Heart right ventricle (tissue), 16 donors: ENCODE measurements at regions not wholly inside any gene's neighbourhood (a gene's known extent, or its start where the extent isn't known, plus 50 kb on each side); places are given as distances from the start of the nearest gene placed in this dataset.

Source experiments
- ATAC-seq, 8 donors: fragments of 200-7000 bp; cut with Tn5 transposase; one replicate each; pipeline ENCODE4 v1.9.1; 2020; ENCODE audit warnings: mild to moderate bottlenecking in 8 of 8, moderate library complexity in 8 of 8, moderate number of reproducible peaks in 1 of 8
- DNase-seq, 2 donors: peaks; one replicate each; pipeline ENCODE4 v3.0.0-alpha.2; 2020
- H3K27ac ChIP-seq, 10 donors: fragments of 200-600 bp; sonication (generic) in 2 of 10; one replicate each; pipeline versions ENCODE4 v1.5.0 to v1.8.0; 2020 to 2022; ENCODE audit warnings: mild to moderate bottlenecking in 3 of 10
- H3K27me3 ChIP-seq, 7 donors: fragments of 200-600 bp; one replicate each; pipeline ENCODE4 v1.8.0; 2021 to 2022; ENCODE audit warnings: mild to moderate bottlenecking in 2 of 7
- H3K36me3 ChIP-seq, 9 donors: fragments of 200-600 bp; sonication (generic) in 1 of 9; one replicate each; pipeline versions ENCODE4 v1.5.0 to v1.8.0; 2020 to 2022; ENCODE audit warnings: mild to moderate bottlenecking in 2 of 9
- H3K4me1 ChIP-seq, 9 donors: fragments of 200-600 bp; sonication (generic) in 1 of 9; one replicate each; pipeline versions ENCODE4 v1.5.0 to v1.8.0; 2020 to 2022; ENCODE audit warnings: mild to moderate bottlenecking in 4 of 9
- H3K4me3 ChIP-seq, 10 donors: fragments of 200-600 bp; sonication (generic) in 2 of 10; one replicate each; pipeline versions ENCODE4 v1.5.0 to v1.8.0; 2020 to 2022; ENCODE audit warnings: mild to moderate bottlenecking in 7 of 10, moderate library complexity in 2 of 10
- H3K9me3 ChIP-seq, 11 donors: fragments of 200-600 bp in 10 of 11; sonication (generic) in 2 of 11; one replicate each; pipeline versions ENCODE4 v1.5.0 to v1.8.0; 2013 to 2022; ENCODE audit warnings: mild to moderate bottlenecking in 2 of 11, control low read depth in 1 of 11, moderate library complexity in 1 of 11
- CTCF ChIP-seq, 9 donors: fragments of 200-600 bp; sonication (generic) in 2 of 9; IDR thresholded peaks; one replicate each; pipeline versions ENCODE4 v1.5.0 to v1.8.0; 2021 to 2022; ENCODE audit warnings: antibody characterized with exemption in 9 of 9, mild to moderate bottlenecking in 5 of 9, moderate library complexity in 1 of 9
- WGBS, 2 donors: extraction: QIAGEN DNeasy Blood & Tissue Kit; methylation state at CpG; one replicate each; pipeline ENCODE4 v1.1.7; 2013; ENCODE audit warnings: inconsistent platforms in 1 of 2; 5-methylcytosine and 5-hydroxymethylcytosine counted together
- intact Hi-C, 10 donors: fragments of 100-400 bp; cut with DNase I; formaldehyde crosslinking; loops; one replicate each; pipeline versions ENCODE4 v1.11.1 to v1.14.2; 2022
- donor health status: Arrhythmogenic right ventricular cardiomyopathy.
- donor health status: ischemic (EF 13 %, LVEDD 7.1; RV severe dilation, severe dysfunction).
- donor health status: healthy with polysubstance abuse.
- donor health status: DM: no; HTN: yes; CAD: no.
- donor health status: DM: no; HTN: no; CAD: no.
- donor health status: ischemic (EF 25% LVEDD 6.9; RV normal size, moderate dysfunction).
- donor health status: ischemic (EF 25% LVEDD 5.7; RV mildly dilated, moderate dysfunction).
- donor health status: healthy.
- donor health status: DM: yes; HTN: yes; CAD: no.
- donor health status: Ischemic cardiomyopathy.
- donor health status: ischemic (EF 35%, LVEDD 5.7; RV mildly dilated, moderate dysfunction).
- donor health status: nonischemic (EF 11% LVEDD 7.7; RV severe dilation, severe dysfunction).
- donor health status: DM: yes; HTN: yes; CAD: no.
- donor health status: PGD.
- donor health status: ischemic (EF 29% LVEDD 5.4; RV normal size, mild dysfunction).
- donor health status: nonischemic (EF 23%, LVEDD 6.1; RV moderate dilation, normal function).

- Histone ChIP-seq H3K27ac (no peak overlapping the region), H3K4me1 (no peaks in the 10 kb centered on the region), H3K36me3 (no peaks in the 10 kb centered on the region), H3K27me3 (no peaks in the 10 kb centered on the region), H3K9me3 (peaks cover 0 to 4% (median 0%) of the 10 kb centered on the region in 11 donors), H3K4me3 (no peak overlapping the region)
- ATAC-seq = no peak
- WGBS, 2 donors = 98 to 100% methylated on average over 1 of the region's 1 CpG
- no peak for DNase-seq
- TF ChIP-seq CTCF (IDR thresholded peaks at IDR 0.05) = no peak
- intact Hi-C loops = no loop called here
Measured at GRCh38 chr2:150003544-150003943, 416.0 kb upstream of the MMADHC start.

GRCh38 chr2:150001788-150002187 lies 414.2 kb upstream of the MMADHC start:
- 83 to 92% methylated on average over 4 of the region's 4 CpGs for WGBS, 2 donors
- no peaks in the 10 kb centered on the region for H3K4me1 ChIP-seq
- ATAC-seq = no peak
- no peaks in the 10 kb centered on the region for H3K27me3 ChIP-seq
- peaks cover 0 to 6% (median 0%) of the 10 kb centered on the region in 11 donors for H3K9me3 ChIP-seq
- no peaks in the 10 kb centered on the region for H3K36me3 ChIP-seq
- intact Hi-C loops = no loop called here
- no peak overlapping the region for H3K27ac ChIP-seq
- DNase-seq = no peak
- no peak overlapping the region for H3K4me3 ChIP-seq
- TF ChIP-seq CTCF (IDR thresholded peaks at IDR 0.05) = no peak

- 73 to 77% methylated on average over 3 of the region's 3 CpGs for WGBS, 2 donors
- peaks cover 0 to 6% (median 0%) of the 10 kb centered on the region in 11 donors for H3K9me3 ChIP-seq
- TF ChIP-seq CTCF (IDR thresholded peaks at IDR 0.05) = no peak
- peaks cover 0 to 19% (median 3%) of the 10 kb centered on the region in 9 donors for H3K4me1 ChIP-seq
- H3K36me3 ChIP-seq = no peaks in the 10 kb centered on the region
- ATAC-seq (no peak), DNase-seq (no peak)
- no peak overlapping the region for H3K4me3 ChIP-seq
- no peaks in the 10 kb centered on the region for H3K27me3 ChIP-seq
- no peak overlapping the region for H3K27ac ChIP-seq
- intact Hi-C loops = no loop called here
Measured at GRCh38 chr2:149996901-149997300, 409.3 kb upstream of the MMADHC start.

- intact Hi-C loops = no loop called here
- DNase-seq = no peak
- no peak overlapping the region for H3K27ac ChIP-seq
- 75 to 76% methylated on average over 9 of the region's 9 CpGs for WGBS, 2 donors
- ATAC-seq = no peak
- H3K27me3 ChIP-seq = no peaks in the 10 kb centered on the region
- H3K4me1 ChIP-seq = peaks cover 0 to 45% (median 3%) of the 10 kb centered on the region in 9 donors
- H3K4me3 ChIP-seq = no peak overlapping the region
- TF ChIP-seq CTCF (IDR thresholded peaks at IDR 0.05) = no peak
- no peaks in the 10 kb centered on the region for H3K36me3 ChIP-seq
- peaks cover 0 to 6% (median 0%) of the 10 kb centered on the region in 11 donors for H3K9me3 ChIP-seq
Measured at GRCh38 chr2:149994057-149994728, 406.6 kb upstream of the MMADHC start.
